PFSK-1 (cell line): ENCODE measurements at regions not wholly inside any gene's neighbourhood (a gene's known extent, or its start where the extent isn't known, plus 50 kb on each side); places are given as distances from the start of the nearest gene placed in this dataset.

Experiments
- FOXP2 ChIP-seq: optimal IDR thresholded peaks from 2 replicates; pipeline ENCODE3; 2011; ENCODE audit warnings: borderline replicate concordance, control low read depth, inconsistent platforms; ENCODE audit not compliant: insufficient read depth; ENCODE audit errors: extremely low read length, extremely low read depth
- POLR2AphosphoS5 ChIP-seq: IDR thresholded peaks from 2 replicates; pipeline ENCODE4 v1.6.1; 2012; ENCODE audit warnings: low read depth, mild to moderate bottlenecking, control low read depth, low read length, moderate library complexity
- REST ChIP-seq, 2 experiments: IDR thresholded peaks; 2 replicates each; pipeline versions ENCODE4 v1.6.1 to v1.8.0; 2011 to 2012; ENCODE audit warnings: low read depth in 2 of 2, low read length in 2 of 2, control low read depth in 1 of 2, inconsistent platforms in 1 of 2, mild to moderate bottlenecking in 1 of 2, moderate library complexity in 1 of 2; ENCODE audit not compliant: insufficient read depth in 1 of 2
- SIN3A ChIP-seq: IDR thresholded peaks from 2 replicates; pipeline ENCODE4 v1.6.1; 2012; ENCODE audit warnings: mild to moderate bottlenecking, low read length, moderate library complexity, borderline replicate concordance; ENCODE audit not compliant: insufficient read depth
- TAF1 ChIP-seq: IDR thresholded peaks from 2 replicates; pipeline ENCODE4 v1.6.1; 2012; ENCODE audit warnings: low read length, control low read depth, borderline replicate concordance; ENCODE audit not compliant: insufficient read depth

GRCh38 chr4:38316045-38316444 is 348.0 kb upstream of the KLF3 start:
- TF ChIP-seq TAF1 (no peak), POLR2AphosphoS5 (no peak), SIN3A (no peak), REST (IDR thresholded peaks at IDR 0.05; ENCODE audit: insufficient read depth in 1 of 2, low read depth in 2 of 2, low read length in 2 of 2) (no peak), FOXP2 (no peak)
